Fibroblast of the aortic adventitia (primary cell): ENCODE measurements at regions not wholly inside any gene's neighbourhood (a gene's known extent, or its start where the extent isn't known, plus 50 kb on each side); places are given as distances from the start of the nearest gene placed in this dataset.
"Not testable (repeated sequence)": the region's sequence is repeated elsewhere in the genome, so short reads cannot be mapped to it uniquely, and the experiment has no call there.

Experiments used
- DNase-seq: peaks from one replicate; pipeline ENCODE4 v3.0.0-alpha.2; 2010; ENCODE audit warnings: low read depth
- H3K4me3 ChIP-seq: 2 replicates; pipeline ENCODE4 v1.5.1; 2011; ENCODE audit warnings: low read depth, mild to moderate bottlenecking, control low read depth, low read length, moderate library complexity
- TF ChIP-seq, protein P1 (sequence below): IDR thresholded peaks from 2 replicates; pipeline ENCODE4 v1.5.1; 2011; ENCODE audit warnings: mild to moderate bottlenecking, low read length, control low read depth, inconsistent platforms; ENCODE audit not compliant: insufficient read depth

DNA sequence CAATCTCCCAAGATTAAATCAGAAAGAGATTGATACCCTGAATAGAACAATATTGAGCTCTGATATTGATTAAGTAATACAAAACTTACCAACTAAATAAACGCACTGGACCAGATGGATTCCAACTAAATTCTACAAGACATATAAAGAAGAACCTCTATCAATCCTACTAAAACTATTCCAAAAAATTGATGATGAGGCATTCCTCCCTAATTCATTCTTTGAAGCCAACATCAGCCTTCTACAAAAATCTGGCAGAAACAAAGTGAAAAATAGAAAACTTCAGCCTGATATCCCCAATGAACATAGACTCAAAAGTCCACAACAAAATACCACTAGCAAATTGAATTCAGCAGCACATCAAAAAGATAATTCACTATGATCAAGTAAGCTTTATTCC lies 695.5 kb downstream of the NYAP2 start:
- TF ChIP-seq, protein P1, sequence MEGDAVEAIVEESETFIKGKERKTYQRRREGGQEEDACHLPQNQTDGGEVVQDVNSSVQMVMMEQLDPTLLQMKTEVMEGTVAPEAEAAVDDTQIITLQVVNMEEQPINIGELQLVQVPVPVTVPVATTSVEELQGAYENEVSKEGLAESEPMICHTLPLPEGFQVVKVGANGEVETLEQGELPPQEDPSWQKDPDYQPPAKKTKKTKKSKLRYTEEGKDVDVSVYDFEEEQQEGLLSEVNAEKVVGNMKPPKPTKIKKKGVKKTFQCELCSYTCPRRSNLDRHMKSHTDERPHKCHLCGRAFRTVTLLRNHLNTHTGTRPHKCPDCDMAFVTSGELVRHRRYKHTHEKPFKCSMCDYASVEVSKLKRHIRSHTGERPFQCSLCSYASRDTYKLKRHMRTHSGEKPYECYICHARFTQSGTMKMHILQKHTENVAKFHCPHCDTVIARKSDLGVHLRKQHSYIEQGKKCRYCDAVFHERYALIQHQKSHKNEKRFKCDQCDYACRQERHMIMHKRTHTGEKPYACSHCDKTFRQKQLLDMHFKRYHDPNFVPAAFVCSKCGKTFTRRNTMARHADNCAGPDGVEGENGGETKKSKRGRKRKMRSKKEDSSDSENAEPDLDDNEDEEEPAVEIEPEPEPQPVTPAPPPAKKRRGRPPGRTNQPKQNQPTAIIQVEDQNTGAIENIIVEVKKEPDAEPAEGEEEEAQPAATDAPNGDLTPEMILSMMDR, result no peak
- H3K4me3 ChIP-seq, result no peak overlapping the region
- no peak for DNase-seq

DNA sequence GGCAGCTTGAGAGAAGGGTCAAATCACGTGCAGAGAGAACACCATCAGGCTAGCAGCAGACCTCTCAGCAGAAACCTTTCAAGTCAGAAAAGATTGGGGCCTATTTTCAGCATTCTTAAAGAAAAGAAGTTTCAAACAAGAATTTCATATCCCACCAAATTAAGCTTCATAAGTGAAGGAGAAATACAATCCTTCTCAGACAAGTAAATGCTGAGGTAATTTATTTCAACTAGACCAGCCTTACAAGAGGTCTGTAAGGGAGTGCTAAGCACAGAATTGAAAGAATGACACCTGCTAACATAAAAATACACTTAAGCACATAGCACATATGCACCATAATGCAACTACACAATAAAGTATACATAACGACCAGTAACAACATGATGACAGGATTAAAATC lies 693.9 kb downstream of the NYAP2 start:
- TF ChIP-seq, protein P1, result no peak
- no peak for DNase-seq
- no peak overlapping the region for H3K4me3 ChIP-seq

DNA sequence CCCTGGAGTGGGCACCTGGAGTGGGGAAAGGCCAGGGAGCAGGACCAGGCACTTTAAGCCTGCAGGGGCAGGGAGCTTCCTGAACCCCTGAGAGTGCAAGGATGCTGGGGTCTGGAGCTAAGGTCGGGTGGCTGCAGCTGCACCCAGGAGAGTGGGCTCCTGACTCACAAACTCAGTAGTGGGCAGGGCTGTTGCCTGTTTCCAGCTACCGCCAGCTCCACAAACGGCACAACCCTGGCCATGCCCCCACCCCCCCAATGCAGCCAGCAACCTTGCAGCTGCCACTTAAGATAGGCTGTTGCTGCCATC lies 688.8 kb downstream of the NYAP2 start:
- no peak for DNase-seq
- TF ChIP-seq, protein P1, result no peak
- H3K4me3 ChIP-seq, result no peak overlapping the region

- no peak overlapping the region for H3K4me3 ChIP-seq
- DNase-seq, result no peak
- TF ChIP-seq, protein P1, result no peak
These were observed 688.2 kb downstream of the NYAP2 start for GRCh38 chr2:226087505-226088365.

- no peak for DNase-seq
- TF ChIP-seq, protein P1, result no peak
These were observed 687.5 kb downstream of the NYAP2 start for GRCh38 chr2:226087051-226087450.

GRCh38 chr2:226086190-226086589 lies 686.7 kb downstream of the NYAP2 start:
- no peak overlapping the region for H3K4me3 ChIP-seq
- DNase-seq, result no peak
- TF ChIP-seq, protein P1, result no peak

More at GRCh38 chr2:226087051-226087450, 687.5 kb downstream of the NYAP2 start:
- H3K4me3 ChIP-seq, result no peak overlapping the region

DNA sequence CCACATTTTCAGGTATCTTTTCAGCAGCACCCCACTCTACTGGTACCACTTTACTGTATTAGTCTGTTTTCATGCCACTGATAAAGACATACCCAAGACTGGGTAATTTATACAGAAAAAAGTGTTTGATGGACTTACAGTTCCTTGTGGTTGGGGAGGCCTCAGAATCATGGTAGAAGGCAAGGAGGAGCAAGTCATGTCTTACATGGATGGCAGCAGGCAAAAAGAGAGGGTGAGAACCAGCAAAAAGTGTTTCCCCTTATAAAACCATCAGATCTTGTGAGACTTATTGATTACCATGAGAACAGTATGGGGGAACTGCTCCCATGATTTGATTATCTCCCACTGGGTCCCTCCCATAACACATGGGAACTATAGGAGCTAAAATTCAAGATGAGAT lies 685.9 kb downstream of the NYAP2 start:
- not testable (repeated sequence) for H3K4me3 ChIP-seq, DNase-seq
